Keratinocyte (primary cell): ENCODE measurements at regions not wholly inside any gene's neighbourhood (a gene's known extent, or its start where the extent isn't known, plus 50 kb on each side); places are given as distances from the start of the nearest gene placed in this dataset.

Experiments
- CTCF ChIP-seq, 3 experiments: IDR thresholded peaks in 1 of 3; conservative IDR thresholded peaks in 1 of 3; optimal IDR thresholded peaks in 1 of 3; 2 replicates in 2 of 3; 3 replicates in 1 of 3; pipeline versions ENCODE3 to v1.5.1; 2011; ENCODE audit warnings: low read length in 3 of 3, mild to moderate bottlenecking in 3 of 3, moderate library complexity in 2 of 3, control low read depth in 1 of 3, inconsistent platforms in 1 of 3; ENCODE audit not compliant: insufficient read depth in 2 of 3; ENCODE audit errors: extremely low read depth in 1 of 3
- EZH2 ChIP-seq: IDR thresholded peaks from one replicate; pipeline ENCODE4 v1.6.1; 2012; ENCODE audit warnings: inconsistent platforms, mild to moderate bottlenecking, low read length, moderate library complexity

GRCh38 chr7:15105711-15106110, 203.2 kb upstream of the DGKB start:
- TF ChIP-seq CTCF (optimal IDR thresholded peaks at IDR 0.05 in 1 of 3, IDR thresholded peaks at IDR 0.05 in 1 of 3, conservative IDR thresholded peaks at IDR 0.05 in 1 of 3; ENCODE audit: extremely low read depth in 1 of 3, insufficient read depth in 2 of 3, low read length in 3 of 3) = no peak
- TF ChIP-seq EZH2 = no peak
